ENCODE measurements at regions not wholly inside any gene's neighbourhood (a gene's known extent, or its start where the extent isn't known, plus 50 kb on each side); places are given as distances from the start of the nearest gene placed in this dataset.

DNA sequence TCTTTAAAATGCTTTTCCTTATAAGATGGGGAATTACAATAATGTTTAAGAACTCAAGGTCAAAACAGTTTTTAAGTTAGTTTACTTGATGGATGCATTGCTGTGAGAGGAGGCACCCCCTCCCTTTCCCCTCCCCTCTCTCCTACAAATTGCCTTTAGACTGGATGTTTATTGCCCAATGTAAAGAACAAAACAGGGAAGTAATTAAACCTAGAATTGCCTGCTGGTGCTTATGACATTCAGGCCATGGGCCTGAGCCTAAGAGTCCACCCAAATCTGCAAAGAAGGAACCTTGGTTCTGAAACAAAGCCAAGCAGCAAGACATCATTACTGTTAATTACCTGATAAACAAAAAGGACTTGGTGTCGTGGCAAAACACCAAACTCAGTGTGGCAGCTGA, 630.3 kb downstream of the ISL1 start:
- H3K9ac ChIP-seq (ENCODE audit: insufficient read depth, low read length): no peak overlapping the region
- TF ChIP-seq CTCF (conservative IDR thresholded peaks at IDR 0.05 in 1 of 2, IDR thresholded peaks at IDR 0.05 in 1 of 2; ENCODE audit: low read depth in 1 of 2, low read length in 2 of 2): no peak
- no peak for TF ChIP-seq EZH2 (IDR thresholded peaks at IDR 0.05; ENCODE audit: low read length, missing control alignments)
- H3K4me1 ChIP-seq (ENCODE audit: control insufficient read depth, extremely low read depth, insufficient read depth, low read length): no peaks in the 10 kb centered on the region
- no peak overlapping the region for H2AFZ ChIP-seq (ENCODE audit: low read length)
- H4K20me1 ChIP-seq (ENCODE audit: control insufficient read depth, extremely low read depth, insufficient read depth, low read length): no peaks in the 10 kb centered on the region
- no peaks in the 10 kb centered on the region for H3K9me3 ChIP-seq (ENCODE audit: control insufficient read depth, insufficient read depth, low read depth, low read length)
- H3K27ac ChIP-seq (ENCODE audit: insufficient read depth, low read length): no peak overlapping the region
- H3K4me2 ChIP-seq (ENCODE audit: extremely low read depth, insufficient read depth, low read length): no peak overlapping the region
- no peak overlapping the region for H3K4me3 ChIP-seq (replicated peaks in 1 of 4; ENCODE audit: control extremely low read depth in 1 of 4, insufficient read depth in 1 of 4, low read depth in 3 of 4, low read length in 4 of 4)
- no peak for DNase-seq (ENCODE audit: low read depth in 2 of 2)
- no peaks in the 10 kb centered on the region for H3K27me3 ChIP-seq (ENCODE audit: control insufficient read depth, insufficient read depth, low read length)
- no peaks in the 10 kb centered on the region for H3K79me2 ChIP-seq (ENCODE audit: control insufficient read depth, insufficient read depth, low read length)
- H3K36me3 ChIP-seq (ENCODE audit: control insufficient read depth, insufficient read depth, low read length): no peaks in the 10 kb centered on the region

GRCh38 chr5:52015760-52016159, 632.5 kb downstream of the ISL1 start:
- Histone ChIP-seq H4K20me1 (ENCODE audit: control insufficient read depth, extremely low read depth, insufficient read depth, low read length) (no peaks in the 10 kb centered on the region), H3K27ac (ENCODE audit: insufficient read depth, low read length) (no peak overlapping the region), H3K9ac (ENCODE audit: insufficient read depth, low read length) (no peak overlapping the region), H3K4me1 (ENCODE audit: control insufficient read depth, extremely low read depth, insufficient read depth, low read length) (no peaks in the 10 kb centered on the region), H3K9me3 (ENCODE audit: control insufficient read depth, insufficient read depth, low read depth, low read length) (no peaks in the 10 kb centered on the region), H3K4me3 (replicated peaks in 1 of 4; ENCODE audit: control extremely low read depth in 1 of 4, insufficient read depth in 1 of 4, low read depth in 3 of 4, low read length in 4 of 4) (no peak overlapping the region), H3K4me2 (ENCODE audit: extremely low read depth, insufficient read depth, low read length) (no peak overlapping the region), H3K27me3 (ENCODE audit: control insufficient read depth, insufficient read depth, low read length) (no peaks in the 10 kb centered on the region), H2AFZ (ENCODE audit: low read length) (no peak overlapping the region), H3K79me2 (ENCODE audit: control insufficient read depth, insufficient read depth, low read length) (no peaks in the 10 kb centered on the region), H3K36me3 (ENCODE audit: control insufficient read depth, insufficient read depth, low read length) (no peaks in the 10 kb centered on the region)
- no peak for DNase-seq (ENCODE audit: low read depth in 2 of 2)
- TF ChIP-seq EZH2 (IDR thresholded peaks at IDR 0.05; ENCODE audit: low read length, missing control alignments): no peak
- no peak for TF ChIP-seq CTCF (conservative IDR thresholded peaks at IDR 0.05 in 1 of 2, IDR thresholded peaks at IDR 0.05 in 1 of 2; ENCODE audit: low read depth in 1 of 2, low read length in 2 of 2)

DNA sequence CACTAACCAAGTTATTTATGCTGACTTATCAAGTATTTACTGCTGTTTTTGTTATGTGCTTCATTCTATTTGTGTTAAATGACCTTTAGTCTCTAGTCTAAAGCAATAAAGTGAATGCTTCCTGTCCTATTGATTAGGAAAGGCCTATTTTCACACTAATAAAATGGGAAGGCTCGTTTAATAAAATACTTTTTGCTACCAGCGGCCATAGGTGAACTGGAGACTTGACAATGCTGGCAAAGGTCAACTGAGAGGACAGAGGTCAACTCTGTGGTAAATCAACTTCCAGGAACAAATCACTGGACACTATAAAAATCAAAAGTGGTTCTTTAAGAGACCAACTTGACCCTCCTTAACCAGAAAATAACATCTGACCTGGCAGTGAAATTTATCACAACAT, 634.3 kb downstream of the ISL1 start:
- no peak for TF ChIP-seq CTCF (conservative IDR thresholded peaks at IDR 0.05 in 1 of 2, IDR thresholded peaks at IDR 0.05 in 1 of 2; ENCODE audit: low read depth in 1 of 2, low read length in 2 of 2)
- TF ChIP-seq EZH2 (IDR thresholded peaks at IDR 0.05; ENCODE audit: low read length, missing control alignments): no peak
- Histone ChIP-seq H3K27me3 (ENCODE audit: control insufficient read depth, insufficient read depth, low read length) (no peaks in the 10 kb centered on the region), H3K4me3 (replicated peaks in 1 of 4; ENCODE audit: control extremely low read depth in 1 of 4, insufficient read depth in 1 of 4, low read depth in 3 of 4, low read length in 4 of 4) (no peak overlapping the region), H2AFZ (ENCODE audit: low read length) (no peak overlapping the region), H3K27ac (ENCODE audit: insufficient read depth, low read length) (no peak overlapping the region), H4K20me1 (ENCODE audit: control insufficient read depth, extremely low read depth, insufficient read depth, low read length) (no peaks in the 10 kb centered on the region), H3K4me2 (ENCODE audit: extremely low read depth, insufficient read depth, low read length) (no peak overlapping the region), H3K9ac (ENCODE audit: insufficient read depth, low read length) (no peak overlapping the region), H3K4me1 (ENCODE audit: control insufficient read depth, extremely low read depth, insufficient read depth, low read length) (no peaks in the 10 kb centered on the region), H3K79me2 (ENCODE audit: control insufficient read depth, insufficient read depth, low read length) (no peaks in the 10 kb centered on the region), H3K36me3 (ENCODE audit: control insufficient read depth, insufficient read depth, low read length) (no peaks in the 10 kb centered on the region), H3K9me3 (ENCODE audit: control insufficient read depth, insufficient read depth, low read depth, low read length) (no peaks in the 10 kb centered on the region)
- DNase-seq (ENCODE audit: low read depth in 2 of 2): no peak
